Endothelial cell of umbilical vein (primary cell): ENCODE measurements at regions not wholly inside any gene's neighbourhood (a gene's known extent, or its start where the extent isn't known, plus 50 kb on each side); places are given as distances from the start of the nearest gene placed in this dataset.

Experiments used
- BruUV-seq: library from RNA; stranded (reverse); fragments of 400-500 nt; replicated peaks from 2 replicates; lab custom pipeline; 2021; lab: Mats Ljungman, UMichigan
- CTCF ChIA-PET: fragments of 300-600, 350-600 bp; sonication (Branson Sonifier 250); formaldehyde crosslinking; loops from one replicate; lab custom pipeline; 2021; ENCODE audit warnings: antibody characterized with exemption, inconsistent platforms; lab: Charles Lee
- POLR2A ChIA-PET: fragments of 300-600, 350-600 bp; sonication (Branson Sonifier 250); formaldehyde crosslinking; loops from one replicate; lab custom pipeline; 2021; ENCODE audit warnings: antibody characterized with exemption, inconsistent platforms; lab: Charles Lee
- DNase-seq: peaks from one replicate; pipeline ENCODE4 v3.0.0-alpha.2; 2011; ENCODE audit warnings: low read depth, low spot score
- FAIRE-seq: peaks from 2 replicates; lab custom pipeline; 2011; peaks lifted over from hg19 to GRCh38; lab: Jason Lieb, UNC
- H2AFZ ChIP-seq: 2 replicates; pipeline ENCODE4 v1.6.0; 2012; ENCODE audit warnings: low read depth, low read length, control low read depth, inconsistent platforms
- H3K27ac ChIP-seq: 2 replicates; pipeline ENCODE4 v1.5.1; 2011; ENCODE audit warnings: low read depth, mild to moderate bottlenecking, control low read depth, low read length, moderate library complexity; ENCODE audit not compliant: insufficient read depth
- H3K27me3 ChIP-seq, 2 experiments: 2 replicates each; pipeline versions ENCODE4 v1.6.0 to v1.6.1; 2011; ENCODE audit warnings: low read length in 2 of 2, mixed read lengths in 1 of 2; ENCODE audit not compliant: control insufficient read depth in 2 of 2, insufficient read depth in 2 of 2
- H3K36me3 ChIP-seq, 2 experiments: 2 replicates in 1 of 2; 3 replicates in 1 of 2; pipeline ENCODE4 v1.5.1; 2011; ENCODE audit warnings: low read length in 2 of 2, mild to moderate bottlenecking in 1 of 2, moderate library complexity in 1 of 2; ENCODE audit not compliant: control insufficient read depth in 2 of 2, insufficient read depth in 2 of 2; ENCODE audit errors: extremely low read depth in 1 of 2
- H3K4me1 ChIP-seq: 3 replicates; pipeline ENCODE4 v1.5.1; 2011; ENCODE audit warnings: mild to moderate bottlenecking, low read length; ENCODE audit not compliant: control insufficient read depth, insufficient read depth; ENCODE audit errors: extremely low read depth
- H3K4me2 ChIP-seq: 2 replicates; pipeline ENCODE4 v1.6.1; 2011; ENCODE audit warnings: low read length, control low read depth, mixed read lengths; ENCODE audit not compliant: insufficient read depth
- H3K4me3 ChIP-seq, 3 experiments: fragments of 200-600 bp in 1 of 3; sonication (generic), shearing (Covaris generic) in 1 of 3; replicated peaks in 1 of 3; 2 replicates each; pipeline ENCODE4 v1.5.1; 2011 to 2016; ENCODE audit warnings: control low read depth in 3 of 3, low read length in 3 of 3, mild to moderate bottlenecking in 2 of 3, inconsistent platforms in 1 of 3, low read depth in 1 of 3, moderate library complexity in 1 of 3; ENCODE audit not compliant: insufficient read depth in 1 of 3
- H3K79me2 ChIP-seq: 2 replicates; pipeline ENCODE4 v1.6.0; 2012; ENCODE audit warnings: low read length, inconsistent platforms; ENCODE audit not compliant: control insufficient read depth, insufficient read depth
- H3K9ac ChIP-seq: replicated peaks from 2 replicates; pipeline ENCODE3; 2011; ENCODE audit warnings: low read length, control low read depth; ENCODE audit not compliant: insufficient read depth; ENCODE audit errors: extremely low read depth
- H3K9me1 ChIP-seq: replicated peaks from 3 replicates; pipeline ENCODE4 v1.6.0; 2011; ENCODE audit warnings: mild to moderate bottlenecking, low read length; ENCODE audit not compliant: control insufficient read depth, insufficient read depth; ENCODE audit errors: extremely low read depth
- H3K9me3 ChIP-seq: replicated peaks from 2 replicates; pipeline ENCODE4 v1.5.1; 2012; ENCODE audit warnings: low read length, inconsistent platforms; ENCODE audit not compliant: control insufficient read depth, insufficient read depth
- H4K20me1 ChIP-seq: replicated peaks from 2 replicates; pipeline ENCODE3; 2011; ENCODE audit warnings: mild to moderate bottlenecking, low read length; ENCODE audit not compliant: control insufficient read depth, insufficient read depth; ENCODE audit errors: extremely low read depth
- CTCF ChIP-seq, 2 donors: IDR thresholded peaks; 1 replicate in 1 of 2; 2 replicates in 1 of 2; pipeline ENCODE4 v1.5.1; 2011; ENCODE audit warnings: low read length in 2 of 2, mild to moderate bottlenecking in 2 of 2, moderate library complexity in 2 of 2, control low read depth in 1 of 2, inconsistent platforms in 1 of 2, low read depth in 1 of 2; ENCODE audit not compliant: insufficient read depth in 1 of 2; ENCODE audit errors: extremely low read depth in 1 of 2
- EZH2 ChIP-seq: IDR thresholded peaks from 2 replicates; pipeline ENCODE4 v1.6.1; 2012; ENCODE audit warnings: borderline replicate concordance, low read depth, mild to moderate bottlenecking, moderate library complexity, low read length, inconsistent platforms; ENCODE audit not compliant: severe bottlenecking
- FOS ChIP-seq: IDR thresholded peaks from 2 replicates; pipeline ENCODE4 v1.6.1; 2011; ENCODE audit warnings: mild to moderate bottlenecking, low read length, moderate library complexity, borderline replicate concordance; ENCODE audit not compliant: insufficient read depth
- GATA2 ChIP-seq: IDR thresholded peaks from 2 replicates; pipeline ENCODE4 v1.7.0; 2011; ENCODE audit warnings: low read depth, mild to moderate bottlenecking, moderate library complexity, mixed read lengths, low read length; ENCODE audit not compliant: insufficient read length, insufficient read depth
- JUN ChIP-seq: IDR thresholded peaks from 2 replicates; pipeline ENCODE4 v1.6.1; 2011; ENCODE audit warnings: borderline replicate concordance, low read depth; ENCODE audit not compliant: insufficient read length, insufficient read depth
- MAX ChIP-seq: IDR thresholded peaks from 2 replicates; pipeline ENCODE4 v1.6.1; 2011; ENCODE audit not compliant: insufficient read depth, insufficient read length
- MYC ChIP-seq: IDR thresholded peaks from one replicate; pipeline ENCODE4 v1.6.1; 2011; ENCODE audit warnings: mild to moderate bottlenecking, low read depth, low read length
- POLR2A ChIP-seq: IDR thresholded peaks from 2 replicates; pipeline ENCODE4 v1.6.1; 2012; ENCODE audit warnings: low read depth, mild to moderate bottlenecking, control low read depth, low read length
- POLR2AphosphoS5 ChIP-seq: IDR thresholded peaks from 2 replicates; pipeline ENCODE4 v1.6.1; 2012; ENCODE audit warnings: low read depth, mild to moderate bottlenecking, control low read depth, low read length, moderate library complexity; ENCODE audit not compliant: insufficient read depth
- dilution Hi-C: fragments of 300-500 bp; cut with MboI; formaldehyde crosslinking; loops from one replicate; pipeline ENCODE4 v1.15.0; 2019; ENCODE audit warnings: low sequenced_read_pairs; ENCODE audit not compliant: extremely low pct_ligation_motif_present
- intact Hi-C: fragments of 100-400 bp; cut with micrococcal nuclease; formaldehyde crosslinking; loops from one replicate; pipeline ENCODE4 v1.10.0; 2022

- H3K4me1 ChIP-seq, result no peaks in the 10 kb centered on the region
- CTCF ChIA-PET, result no interaction called here
- no peak for FAIRE-seq
Measured at GRCh38 chr7:153327683-153328082, 568.1 kb downstream of the ACTR3B start.

More at GRCh38 chr7:153327683-153328082, 568.1 kb downstream of the ACTR3B start:
- no peaks in the 10 kb centered on the region for H3K9me1 ChIP-seq
- no peak overlapping the region for H3K4me3 ChIP-seq
- no peak for DNase-seq
- H3K36me3 ChIP-seq, result no peaks in the 10 kb centered on the region
- dilution Hi-C loops (no loop called here), intact Hi-C loops (no loop called here)
- no peak for TF ChIP-seq GATA2
- no peak for TF ChIP-seq POLR2AphosphoS5
- no peak for TF ChIP-seq FOS
- TF ChIP-seq EZH2, result no peak
- TF ChIP-seq JUN, result no peak
- no peak for TF ChIP-seq POLR2A
- TF ChIP-seq MYC, result no peak
- no peak for TF ChIP-seq MAX
- TF ChIP-seq CTCF (IDR thresholded peaks at IDR 0.05; ENCODE audit: extremely low read depth in 1 of 2, insufficient read depth in 1 of 2, low read depth in 1 of 2, low read length in 2 of 2), result no peak
- no peak overlapping the region for H3K4me2 ChIP-seq
- no peak overlapping the region for H3K27ac ChIP-seq
- no TSS peak for BruUV-seq
- H2AFZ ChIP-seq, result no peak overlapping the region
- H4K20me1 ChIP-seq, result no peaks in the 10 kb centered on the region
- no peaks in the 10 kb centered on the region for H3K27me3 ChIP-seq
- POLR2A ChIA-PET, result no interaction called here
- no peak overlapping the region for H3K9ac ChIP-seq
- no peaks in the 10 kb centered on the region for H3K79me2 ChIP-seq
- peaks cover 10% of the 10 kb centered on the region for H3K9me3 ChIP-seq
